Fibroblast of skin of back (primary cell): ENCODE measurements at regions not wholly inside any gene's neighbourhood (a gene's known extent, or its start where the extent isn't known, plus 50 kb on each side); places are given as distances from the start of the nearest gene placed in this dataset.
"Not testable (repeated sequence)": the region's sequence is repeated elsewhere in the genome, so short reads cannot be mapped to it uniquely, and the experiment has no call there.

Experiments
- DNase-seq: peaks from one replicate; pipeline ENCODE4 v3.0.0-alpha.2; 2013

DNA sequence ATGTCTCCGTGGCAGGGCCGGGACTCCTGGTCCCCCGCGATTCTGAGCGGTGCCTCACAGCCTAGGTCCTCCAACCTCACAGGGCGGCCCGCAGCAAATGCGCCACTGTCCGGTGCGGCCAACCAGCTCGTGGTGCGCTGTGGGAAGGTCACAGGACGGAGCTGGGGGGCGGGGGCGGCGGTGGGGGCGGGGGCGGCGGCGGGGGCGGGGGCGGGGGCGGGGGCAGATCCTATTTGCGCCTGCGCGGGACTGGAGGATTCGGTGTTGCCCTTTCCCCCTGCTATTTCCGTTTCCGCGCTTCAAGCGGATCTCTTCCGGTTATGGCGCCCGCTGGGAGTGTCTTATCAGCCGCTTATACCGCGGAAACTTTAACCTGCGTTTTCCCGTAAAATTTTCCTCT is 106.7 kb upstream of the SNRPN start:
- peak; percentile 77 for DNase-seq

DNA sequence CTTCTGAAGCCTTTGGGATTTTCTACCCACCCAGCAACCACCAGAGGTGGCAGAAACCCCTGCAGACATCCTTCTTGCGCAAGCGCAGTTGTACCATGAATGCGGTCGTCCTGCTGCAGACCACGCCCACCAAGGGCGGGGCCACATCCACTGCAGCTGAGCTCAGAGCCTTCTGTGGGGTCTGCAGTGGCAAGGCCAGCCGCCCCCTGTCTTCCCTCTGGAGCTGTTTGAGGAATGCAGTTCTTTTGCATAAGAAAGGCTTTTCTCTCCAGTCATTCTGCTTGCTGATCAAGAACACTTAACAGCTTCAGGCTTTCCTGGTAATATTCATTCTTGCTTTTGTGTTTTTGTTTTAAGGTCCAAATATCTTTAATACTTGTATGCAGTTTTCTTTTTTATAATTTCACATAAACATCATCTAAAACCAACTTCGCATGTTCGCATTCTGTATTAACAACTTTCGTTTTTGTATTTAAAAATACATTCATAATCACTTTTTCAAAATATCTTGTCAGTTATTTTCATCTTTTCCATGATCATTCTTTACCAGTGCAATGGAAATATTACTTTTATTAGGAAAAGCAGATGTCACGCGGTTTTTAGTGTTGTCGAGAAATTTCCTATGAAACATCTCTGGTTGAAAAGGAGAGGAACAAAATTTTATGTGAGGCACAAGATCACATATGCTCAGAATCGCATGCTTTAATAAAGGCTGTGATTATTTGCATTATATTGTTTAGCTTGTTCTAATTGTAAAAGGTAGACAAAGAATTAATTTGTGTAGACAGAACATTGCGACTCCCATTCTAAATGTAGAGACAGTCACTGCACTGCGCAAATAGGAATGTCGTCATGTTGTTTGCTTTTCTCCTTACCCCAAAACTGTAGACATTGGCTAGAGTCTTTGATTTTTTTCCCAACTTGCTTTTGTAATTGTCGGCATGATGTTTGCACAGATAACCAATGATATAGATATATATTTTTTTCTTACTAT is 98.1 kb upstream of the SNRPN start:
- DNase-seq = peak; percentile 77

DNA sequence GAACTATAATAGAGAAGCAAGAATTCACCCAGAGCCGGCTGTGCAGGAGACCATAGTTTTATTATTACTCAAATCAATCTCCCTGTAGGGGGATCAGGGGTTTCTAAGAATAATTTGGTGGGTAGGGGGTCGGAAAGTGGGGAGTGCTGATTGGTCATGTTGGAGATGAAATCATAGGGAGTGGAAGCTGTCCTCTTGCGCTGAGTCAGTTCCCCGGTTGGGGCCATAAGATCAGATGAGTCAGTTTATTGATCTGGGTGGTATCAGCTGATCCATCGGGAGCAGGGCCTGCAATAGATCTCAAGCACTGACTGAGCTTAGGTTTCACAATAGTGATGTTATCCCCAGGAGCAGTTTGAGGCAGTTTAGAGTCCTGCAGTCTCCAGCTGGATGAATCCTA is 97.0 kb upstream of the SNRPN start:
- DNase-seq = peak; percentile 40

DNA sequence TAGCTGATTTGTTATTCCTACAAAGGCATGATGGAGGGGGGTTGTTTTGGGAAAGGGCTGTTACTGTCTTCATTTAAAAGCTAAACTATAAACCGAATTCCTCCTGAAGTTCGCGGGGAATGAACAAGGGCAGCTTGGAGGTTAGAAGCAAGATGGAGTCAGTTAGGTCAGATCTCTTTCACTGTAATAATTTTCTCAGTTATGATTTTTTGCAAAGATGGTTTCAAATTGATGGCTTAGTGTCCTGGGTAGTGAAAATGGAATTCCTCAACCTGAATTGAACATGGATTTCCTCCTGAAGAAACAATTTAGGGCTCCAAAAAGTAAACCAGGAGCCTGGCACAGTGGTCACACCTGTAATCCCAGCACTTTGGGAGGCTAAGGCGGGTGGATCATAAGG is 96.6 kb upstream of the SNRPN start:
- not testable (repeated sequence) for DNase-seq

DNA sequence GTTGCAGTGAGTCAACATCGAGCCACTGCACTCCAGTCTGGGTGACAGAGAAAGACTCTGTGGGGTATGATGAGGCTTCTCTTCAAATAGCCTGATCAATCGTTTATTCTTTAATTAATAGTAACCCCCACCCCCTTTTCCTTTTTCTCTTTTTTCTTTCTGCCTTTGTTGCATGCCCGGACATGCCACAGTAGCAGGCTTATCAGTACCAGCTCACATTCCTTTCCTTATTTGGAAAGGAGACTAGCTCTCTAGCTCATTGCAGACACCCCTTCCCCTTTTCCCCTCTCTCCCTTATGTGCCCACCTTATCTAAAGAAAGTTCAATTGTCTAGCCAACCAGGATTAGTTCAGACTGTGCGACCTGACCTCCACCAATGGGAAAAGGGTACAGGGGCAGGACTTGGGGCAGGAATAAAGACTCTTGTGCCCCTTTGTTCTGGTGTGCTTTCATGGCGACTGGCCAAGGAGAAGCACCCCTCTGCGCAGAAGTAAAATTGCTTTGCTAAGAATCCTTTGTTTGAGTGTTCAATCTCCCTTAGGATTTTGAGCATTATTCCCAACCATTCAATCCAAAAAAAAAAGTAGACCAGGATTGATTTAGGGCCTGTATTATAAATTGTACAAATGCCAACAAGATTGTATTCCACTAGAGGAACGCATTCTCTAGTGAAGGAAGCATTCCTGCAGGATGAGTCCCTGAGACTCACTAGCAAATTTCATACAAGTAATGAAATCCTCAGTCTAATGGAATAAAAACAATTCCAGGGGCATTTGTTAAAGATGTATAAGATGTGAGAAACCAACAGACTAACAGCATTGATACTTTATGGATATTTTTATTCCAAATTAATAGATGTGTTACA is 95.8 kb upstream of the SNRPN start:
- peak; percentile 80 for DNase-seq

DNA sequence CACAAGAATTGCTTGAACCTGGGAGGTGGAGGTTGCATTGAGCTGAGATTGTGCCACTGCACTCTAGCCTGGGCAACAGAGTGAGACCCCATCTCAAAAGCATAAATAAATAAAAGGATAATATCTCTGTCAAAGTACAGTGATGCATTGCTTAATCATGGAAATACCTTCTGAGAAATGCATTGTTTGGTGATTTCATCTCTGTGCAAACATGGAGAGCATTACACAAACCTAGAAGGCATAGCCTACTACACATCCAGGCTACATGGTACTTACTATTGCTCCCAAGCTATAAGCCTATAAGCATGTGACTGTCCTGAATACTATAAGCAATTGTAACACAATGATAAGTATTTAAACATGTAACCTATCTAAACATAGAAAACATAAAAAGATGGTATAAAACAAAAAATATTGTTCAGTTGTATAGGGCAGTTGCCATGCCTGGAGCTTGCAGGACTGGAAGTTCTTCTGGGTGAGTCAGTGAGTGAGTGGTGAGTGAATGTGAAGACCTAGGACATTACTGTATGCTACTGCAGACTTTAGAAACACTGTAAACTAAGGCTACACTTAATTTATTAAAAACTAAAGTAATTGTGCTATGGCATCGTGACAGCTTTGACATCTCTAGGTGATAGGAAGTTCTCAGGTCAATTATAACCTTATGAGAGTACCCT is 93.6 kb upstream of the SNRPN start:
- DNase-seq = peak; percentile 33

DNA sequence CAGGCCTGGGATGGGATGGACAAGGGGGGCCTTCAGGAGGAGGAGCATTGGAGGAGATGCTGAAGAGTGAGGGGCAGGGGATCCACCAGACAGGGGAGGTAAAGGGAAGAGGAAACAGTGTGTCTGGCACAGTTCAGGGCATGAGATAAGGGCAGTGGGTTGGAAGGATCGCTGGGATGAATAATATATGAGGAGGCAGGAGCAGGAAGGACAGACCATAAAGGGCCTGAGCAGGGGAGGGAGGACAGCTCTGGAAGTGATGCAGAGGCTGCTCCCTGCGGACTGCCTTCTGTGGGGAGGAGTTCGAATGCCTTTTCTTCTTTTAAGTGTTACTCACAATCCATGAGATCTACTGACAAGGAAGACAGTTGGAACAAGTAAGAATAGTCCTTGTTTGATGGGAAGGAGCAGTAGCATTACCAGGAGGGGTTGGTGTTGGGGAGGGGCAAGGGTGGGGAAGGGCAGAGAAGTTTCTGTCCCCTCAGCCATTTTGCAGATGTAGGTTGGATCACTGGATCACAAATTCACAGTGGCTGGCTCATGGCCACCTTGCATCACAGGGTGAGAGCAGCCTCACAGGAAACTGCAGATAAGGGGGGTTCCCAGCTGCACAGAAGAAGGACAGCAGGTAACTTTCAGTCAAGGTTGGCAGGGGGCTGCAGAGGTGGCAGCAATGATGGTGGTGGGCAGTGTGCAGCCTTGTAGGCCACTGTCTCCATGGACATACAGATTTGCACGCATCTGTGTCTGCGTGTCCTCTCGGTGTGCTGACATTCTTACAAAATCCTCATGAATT is 91.9 kb upstream of the SNRPN start:
- peak; percentile 54 for DNase-seq

DNA sequence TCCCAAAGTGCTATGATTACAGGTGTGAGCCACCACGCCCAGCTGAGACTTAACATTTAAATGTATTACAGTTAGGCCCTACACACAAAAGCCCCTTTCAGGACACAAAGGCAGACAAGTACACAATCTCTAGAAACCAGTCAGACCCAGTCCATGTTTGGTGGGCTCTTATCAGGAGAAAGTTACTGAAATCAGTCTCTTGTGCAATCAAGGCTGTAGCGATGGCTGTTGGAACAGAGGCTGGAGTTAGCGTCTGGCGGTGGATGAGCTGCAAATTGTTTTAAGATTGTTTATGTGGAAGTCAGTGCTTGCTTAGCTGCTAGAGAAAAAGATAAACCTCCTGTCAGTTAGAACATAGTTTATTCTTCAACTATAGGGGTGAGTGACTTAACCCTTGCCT is 89.5 kb upstream of the SNRPN start:
- no peak for DNase-seq

DNA sequence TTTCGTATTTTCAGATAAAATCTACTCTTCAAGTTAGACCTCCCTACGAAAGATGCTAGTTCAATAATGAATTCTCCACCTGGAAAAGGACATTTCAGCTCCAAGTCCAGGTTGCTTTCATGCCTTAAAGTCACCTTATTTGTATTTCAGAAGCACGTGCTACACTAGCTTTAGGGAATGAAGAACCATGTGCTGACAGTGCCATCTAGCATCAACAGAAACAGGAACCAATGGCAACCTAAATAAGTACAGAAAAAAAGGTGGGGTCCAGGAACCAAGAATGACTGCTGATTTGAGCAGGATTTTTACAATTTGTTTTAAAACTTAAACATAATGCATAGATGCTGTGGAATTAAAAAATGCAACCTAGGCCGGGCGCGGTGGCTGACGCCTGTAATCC is 77.6 kb upstream of the SNRPN start:
- peak; percentile 14 for DNase-seq

DNA sequence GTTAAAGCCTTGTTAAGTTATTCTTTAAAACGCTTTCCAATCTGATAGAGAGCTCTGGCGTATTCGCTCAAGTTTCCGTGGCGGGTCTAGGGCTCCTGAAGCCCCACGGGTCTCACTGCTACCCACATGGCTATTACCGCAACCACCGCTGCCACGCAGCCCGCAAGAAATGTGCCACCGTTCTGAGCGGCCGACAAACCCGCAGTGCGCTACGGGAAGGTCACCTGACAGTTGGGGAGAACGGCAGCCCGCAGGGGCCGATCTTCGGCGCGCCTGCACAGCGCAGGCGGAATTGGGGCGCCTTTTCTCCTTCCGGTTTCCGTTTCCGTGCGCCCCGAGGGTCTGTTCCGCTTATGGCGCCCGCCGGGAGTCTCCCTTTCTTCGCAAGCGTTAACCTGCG is 76.6 kb upstream of the SNRPN start:
- peak; percentile 48 for DNase-seq

DNA sequence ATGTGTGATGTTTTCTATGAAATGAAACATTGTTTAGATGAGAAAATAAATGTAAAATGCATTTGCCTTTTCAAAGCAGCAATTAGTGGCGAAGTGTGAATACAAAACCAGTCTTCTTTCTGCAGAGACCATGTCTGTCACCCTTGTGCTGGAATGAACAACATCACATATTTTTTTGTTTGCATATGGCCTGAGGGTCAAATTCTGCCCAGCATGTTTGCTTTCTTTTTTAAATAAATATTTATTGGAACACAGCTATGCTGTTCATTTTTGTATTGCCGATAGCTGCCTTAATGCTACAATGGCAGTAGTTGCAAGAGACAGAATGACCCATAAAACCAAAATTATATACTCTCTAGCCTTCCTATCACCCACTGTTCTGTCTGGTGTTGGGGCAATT is 75.3 kb upstream of the SNRPN start:
- no peak for DNase-seq

DNA sequence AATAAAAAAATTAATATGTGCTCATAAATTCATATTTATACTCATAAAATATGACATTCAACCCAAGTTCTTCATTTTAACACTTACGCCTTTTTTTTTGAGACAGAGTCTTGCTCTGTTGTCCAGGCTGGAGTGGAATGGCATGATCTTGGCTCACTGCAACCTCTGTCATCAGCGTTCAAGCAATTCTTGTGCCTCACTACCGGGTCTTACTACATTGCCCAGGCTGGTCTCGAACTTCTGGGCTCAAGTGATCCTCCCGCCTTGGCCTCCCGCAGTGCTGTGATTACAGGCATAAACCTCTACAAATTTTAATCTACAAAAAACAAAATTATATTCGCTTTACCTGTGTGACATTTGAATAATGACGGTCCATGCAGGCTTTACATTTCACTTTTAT is 74.1 kb upstream of the SNRPN start:
- DNase-seq = no peak

DNA sequence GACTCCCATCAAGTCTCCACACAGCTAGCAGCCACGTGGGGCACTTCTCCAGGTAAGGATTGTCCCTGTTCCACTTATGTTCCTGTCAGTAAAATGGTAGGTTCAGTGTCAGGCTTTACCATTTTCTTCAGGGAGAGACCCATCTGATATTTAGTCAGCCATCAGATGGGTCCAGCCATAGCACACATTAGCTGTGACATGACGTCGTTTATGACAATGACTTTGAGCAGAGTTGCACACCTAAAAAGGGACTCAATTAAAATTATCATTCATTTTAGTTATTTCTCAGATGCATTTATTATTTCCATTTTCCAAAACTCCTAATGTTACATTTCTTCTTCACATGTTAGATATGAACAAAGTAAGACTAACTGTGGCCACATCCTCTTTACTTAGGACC is 68.2 kb upstream of the SNRPN start:
- DNase-seq = no peak

DNA sequence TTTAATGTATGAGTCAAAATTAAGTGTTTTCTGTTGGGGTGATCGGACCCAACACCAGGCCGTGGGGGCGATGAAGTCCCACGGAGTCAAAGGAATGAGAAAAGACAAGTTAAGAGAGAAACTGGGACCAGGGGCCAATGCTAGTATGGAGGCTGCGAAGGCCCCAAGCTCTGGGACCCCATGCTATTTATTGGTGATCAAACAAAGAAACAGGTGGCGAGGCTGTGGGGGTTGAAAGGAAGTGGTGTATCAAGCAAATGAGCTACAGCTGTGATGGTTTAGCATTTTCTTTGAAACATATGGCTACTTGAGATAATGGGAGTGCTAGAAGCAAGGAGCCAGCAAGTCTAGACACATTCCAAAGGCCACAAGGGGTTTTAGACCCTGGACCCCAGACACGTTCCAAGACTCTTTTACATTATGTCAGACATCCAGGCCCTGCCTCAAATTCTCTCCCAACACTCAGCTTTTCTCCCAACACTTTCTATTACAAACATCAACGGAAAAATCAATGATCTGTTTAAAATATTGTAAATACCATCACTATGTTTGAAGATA is 56.0 kb upstream of the SNRPN start:
- no peak for DNase-seq

DNA sequence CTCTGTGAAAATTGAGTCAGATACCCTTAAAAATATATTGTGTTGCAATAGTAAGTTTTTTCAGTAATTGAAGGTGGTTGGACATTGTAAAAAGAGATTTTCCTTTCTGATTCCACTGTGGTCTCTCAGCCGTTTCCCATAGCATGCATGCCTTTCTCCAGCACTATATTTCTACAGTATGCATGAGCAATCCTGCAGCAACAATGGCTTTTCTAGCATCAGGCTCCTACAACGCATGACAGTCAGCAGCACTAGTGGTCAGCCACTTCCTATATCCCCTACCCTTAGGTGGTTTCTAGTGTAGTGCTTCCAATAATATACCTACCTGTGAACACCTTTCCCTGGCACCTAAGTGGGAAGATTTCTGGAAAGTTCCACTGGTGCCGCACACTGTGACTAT is 55.4 kb upstream of the SNRPN start:
- DNase-seq = no peak

DNA sequence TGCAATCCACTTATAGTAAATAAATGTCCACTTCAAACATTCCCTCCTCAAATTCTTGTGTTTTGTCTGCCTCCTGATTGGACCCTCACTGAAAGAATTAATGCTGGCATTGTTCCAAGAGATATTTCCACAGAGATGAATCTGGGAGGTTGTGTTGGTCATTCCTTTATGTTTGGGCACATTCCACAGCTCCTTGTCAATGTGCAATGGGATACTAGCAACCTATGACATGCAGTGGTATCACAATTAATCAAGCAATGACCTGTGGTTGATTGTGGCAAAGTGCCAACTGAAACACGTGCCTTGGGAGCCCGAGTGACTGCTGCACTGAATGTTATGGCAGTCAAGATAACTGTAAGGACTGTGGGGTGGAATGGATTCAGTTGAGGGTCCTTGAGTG is 55.0 kb upstream of the SNRPN start:
- DNase-seq = peak; percentile 23

DNA sequence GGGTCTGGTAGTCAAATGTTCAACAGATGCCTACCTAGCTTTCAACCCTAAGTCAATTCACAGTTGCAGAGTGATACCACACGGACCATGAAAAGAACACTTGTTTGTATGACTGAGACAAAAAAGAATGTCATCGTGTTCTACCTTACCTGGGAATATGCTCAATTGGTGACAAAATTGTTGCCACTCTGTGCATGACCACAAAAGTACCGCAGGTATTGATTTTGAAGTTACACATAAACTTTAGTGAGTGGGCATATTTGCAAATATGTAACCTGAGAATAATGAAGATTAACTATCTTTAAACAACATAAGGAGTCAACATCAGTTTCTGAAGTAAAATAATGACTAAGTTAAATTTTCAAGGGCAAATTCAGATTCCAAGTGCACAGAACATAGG is 53.4 kb upstream of the SNRPN start:
- no peak for DNase-seq
